Spleen (tissue), 7 donors: ENCODE measurements at regions not wholly inside any gene's neighbourhood (a gene's known extent, or its start where the extent isn't known, plus 50 kb on each side); places are given as distances from the start of the nearest gene placed in this dataset.

ENCODE experiments used
- CTCF ChIP-seq, 11 experiments: fragments of 200-600 bp in 7 of 11; fragments of 450-650 bp in 4 of 11; sonication (generic) in 4 of 11; IDR thresholded peaks in 8 of 11; conservative IDR thresholded peaks in 3 of 11; 1 replicate in 7 of 11; 2 replicates in 4 of 11; pipeline versions ENCODE4 v1.4.0 to v1.8.0; 2016 to 2021; ENCODE audit warnings: antibody characterized with exemption in 11 of 11, inconsistent platforms in 4 of 11, mild to moderate bottlenecking in 1 of 11
- POLR2A ChIP-seq, 3 donors: fragments of 450-650 bp; IDR thresholded peaks; one replicate each; pipeline ENCODE4 v1.5.1; 2017; ENCODE audit warnings: antibody characterized with exemption in 3 of 3, mild to moderate bottlenecking in 1 of 3
- POLR2AphosphoS5 ChIP-seq, 3 donors: sonication (generic); formaldehyde crosslinking; IDR thresholded peaks; one replicate each; pipeline ENCODE4 v1.5.1; 2017; ENCODE audit warnings: antibody characterized with exemption in 3 of 3
- donor health status: DM: no; HTN: no; CAD: no; lungs with moderate emphysema.
- donor health status: DM: no; HTN: no; CAD: no.
- donor health status: DM: no; HTN: no; CAD: no.

DNA sequence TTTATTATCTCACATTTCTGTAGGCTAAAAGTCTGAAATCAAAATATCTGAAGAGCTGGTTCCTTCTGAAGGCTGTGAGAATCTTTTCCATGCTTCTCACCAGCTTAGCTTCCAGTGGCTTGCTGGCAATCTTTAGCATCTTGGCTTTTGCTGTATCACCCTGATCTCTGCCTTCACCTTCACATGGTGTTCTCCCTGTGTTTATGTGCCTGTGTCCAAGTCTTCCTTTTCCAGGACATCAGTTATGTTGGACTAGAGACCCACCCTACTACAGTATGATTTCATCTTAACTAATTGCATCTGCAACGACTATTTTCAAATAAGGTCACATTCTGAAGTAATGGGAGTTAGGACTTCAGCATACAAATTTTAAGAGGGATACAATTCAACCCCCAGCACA lies 772.3 kb upstream of the ADAMTS5 start:
- TF ChIP-seq POLR2A (IDR thresholded peaks at IDR 0.05) (no peak), CTCF (IDR thresholded peaks at IDR 0.05 in 8 of 11, conservative IDR thresholded peaks at IDR 0.05 in 3 of 11) (no peak), POLR2AphosphoS5 (IDR thresholded peaks at IDR 0.05) (no peak)
